ENCODE measurements at regions not wholly inside any gene's neighbourhood (a gene's known extent, or its start where the extent isn't known, plus 50 kb on each side); places are given as distances from the start of the nearest gene placed in this dataset.

DNA sequence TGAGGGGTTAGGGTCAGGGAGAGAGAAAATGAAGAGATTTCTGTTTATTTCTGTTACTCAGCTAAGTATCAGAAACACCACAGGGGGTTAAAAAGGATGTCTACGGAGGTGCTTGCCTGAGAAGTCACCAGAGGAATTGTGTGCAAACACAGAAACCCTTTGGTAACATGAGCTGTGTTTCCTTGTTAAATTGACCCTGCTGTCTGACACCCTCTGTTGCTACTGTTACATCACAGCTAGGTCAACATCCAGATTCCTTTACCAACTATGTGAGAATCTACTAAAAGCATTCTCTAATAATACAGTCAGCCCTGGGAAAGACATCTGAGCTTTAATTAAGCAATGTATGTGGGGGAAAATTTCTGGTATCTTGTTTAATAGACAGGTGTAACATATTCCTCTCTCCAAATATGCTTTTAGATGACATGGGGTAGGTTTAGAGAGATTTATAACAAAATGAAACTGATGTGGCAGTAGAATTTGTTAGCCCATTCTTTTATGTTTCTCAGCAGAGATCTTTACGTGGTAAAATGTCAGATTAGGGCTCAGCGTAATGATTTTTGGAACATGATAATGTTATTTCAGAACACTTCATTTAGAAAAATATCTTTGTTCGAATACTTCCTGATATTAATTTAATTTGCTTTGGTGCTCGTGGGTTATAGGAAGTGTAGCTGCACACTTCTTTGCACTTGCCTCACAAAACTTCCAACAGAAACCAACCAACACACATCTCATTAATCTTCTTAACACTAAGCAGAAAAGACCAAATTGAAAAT, 168.0 kb upstream of the AHR start:
- H3K27me3 ChIP-seq (replicated peaks in 1 of 4; ENCODE audit: control extremely low read depth in 1 of 4, control insufficient read depth in 3 of 4, insufficient read depth in 4 of 4, low read length in 3 of 4), result no peaks in the 10 kb centered on the region
- no peaks in the 10 kb centered on the region for H3K9me3 ChIP-seq (ENCODE audit: control extremely low read depth in 1 of 3, control insufficient read depth in 2 of 3, insufficient read depth in 1 of 3, low read length in 2 of 3)
- intact Hi-C loops (cut with micrococcal nuclease), result no loop called here
- TF ChIP-seq EZH2 (IDR thresholded peaks at IDR 0.05; ENCODE audit: borderline replicate concordance, insufficient read depth, low read depth, low read length, poor library complexity, severe bottlenecking) (no peak), CTCF (IDR thresholded peaks at IDR 0.05) (no peak)
- no peak overlapping the region for H3K27ac ChIP-seq (ENCODE audit: low read length in 2 of 2)
- CTCF ChIA-PET, result no interaction called here
- ATAC-seq (ENCODE audit: low read depth) (no peak), DNase-seq (no peak)
- no peaks in the 10 kb centered on the region for H3K4me1 ChIP-seq (ENCODE audit: control insufficient read depth in 2 of 2, insufficient read depth in 2 of 2, low read length in 2 of 2)
- POLR2A ChIA-PET, result interaction anchor here (0.6 kb wide), 1 partner anchor 141 kb away, joined by 3 read pairs; no protein-coding TSS in a partner anchor
- H2AFZ ChIP-seq (ENCODE audit: insufficient read depth, low read depth, low read length, poor library complexity, severe bottlenecking), result peak overlapping the region; percentile 43
- H3K27me3 Mint-ChIP-seq, result no peaks in the 10 kb centered on the region
- WGBS (ENCODE audit: insufficient coverage), result no CpG with 5 or more reads among the region's 5 CpGs
- no peaks in the 10 kb centered on the region for H3K36me3 ChIP-seq (replicated peaks in 1 of 2; ENCODE audit: control extremely low read depth in 1 of 2, control insufficient read depth in 1 of 2, extremely low read depth in 1 of 2, insufficient read depth in 2 of 2, low read length in 1 of 2)
- peak overlapping the region; percentile 34 for H3K4me3 Mint-ChIP-seq
- no peak overlapping the region for H3K4me3 ChIP-seq (ENCODE audit: control extremely low read depth in 1 of 5, extremely low read depth in 1 of 5, insufficient read depth in 1 of 5, low read depth in 2 of 5, low read length in 4 of 5)
- H3K9ac ChIP-seq (ENCODE audit: low read length), result no peak overlapping the region
- no peaks in the 10 kb centered on the region for H4K20me1 ChIP-seq (ENCODE audit: control insufficient read depth, insufficient read depth, low read length, poor library complexity, severe bottlenecking)
- H3K79me2 ChIP-seq (ENCODE audit: control insufficient read depth, insufficient read depth, low read length), result no peaks in the 10 kb centered on the region
- H3K9me3 Mint-ChIP-seq (ENCODE audit: insufficient read depth), result no peaks in the 10 kb centered on the region
- H3K4me1 Mint-ChIP-seq, result peaks cover 17% of the 10 kb centered on the region
- no peak overlapping the region for H3K27ac Mint-ChIP-seq
- H3K4me2 ChIP-seq (replicated peaks; ENCODE audit: low read depth, low read length, poor library complexity, severe bottlenecking), result no peak overlapping the region

DNA sequence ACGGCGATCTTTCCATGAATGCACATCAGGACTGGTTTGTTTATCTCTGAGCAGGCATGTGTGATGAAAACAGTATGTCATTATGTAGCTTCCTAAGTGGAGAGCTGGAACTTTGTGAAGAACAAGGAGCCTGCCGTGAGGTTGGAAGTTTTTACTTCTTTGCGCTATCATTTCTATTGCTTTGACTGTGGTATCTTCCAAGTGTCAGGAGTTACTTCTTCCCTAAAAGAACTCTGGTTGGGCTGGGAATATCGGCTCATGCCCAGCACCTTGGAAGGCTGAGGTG, 167.4 kb upstream of the AHR start:
- Mint-ChIP-seq H3K27me3 (no peaks in the 10 kb centered on the region), H3K4me1 (peaks cover 13% of the 10 kb centered on the region), H3K27ac (no peak overlapping the region), H3K9me3 (ENCODE audit: insufficient read depth) (no peaks in the 10 kb centered on the region), H3K4me3 (peak overlapping the region; percentile 34)
- Histone ChIP-seq H3K4me3 (ENCODE audit: control extremely low read depth in 1 of 5, extremely low read depth in 1 of 5, insufficient read depth in 1 of 5, low read depth in 2 of 5, low read length in 4 of 5) (no peak overlapping the region), H3K9ac (ENCODE audit: low read length) (no peak overlapping the region), H4K20me1 (ENCODE audit: control insufficient read depth, insufficient read depth, low read length, poor library complexity, severe bottlenecking) (no peaks in the 10 kb centered on the region), H3K27me3 (replicated peaks in 1 of 4; ENCODE audit: control extremely low read depth in 1 of 4, control insufficient read depth in 3 of 4, insufficient read depth in 4 of 4, low read length in 3 of 4) (no peaks in the 10 kb centered on the region), H2AFZ (ENCODE audit: insufficient read depth, low read depth, low read length, poor library complexity, severe bottlenecking) (peak overlapping the region; percentile 43), H3K9me3 (ENCODE audit: control extremely low read depth in 1 of 3, control insufficient read depth in 2 of 3, insufficient read depth in 1 of 3, low read length in 2 of 3) (no peaks in the 10 kb centered on the region), H3K27ac (ENCODE audit: low read length in 2 of 2) (no peak overlapping the region), H3K36me3 (replicated peaks in 1 of 2; ENCODE audit: control extremely low read depth in 1 of 2, control insufficient read depth in 1 of 2, extremely low read depth in 1 of 2, insufficient read depth in 2 of 2, low read length in 1 of 2) (no peaks in the 10 kb centered on the region), H3K79me2 (ENCODE audit: control insufficient read depth, insufficient read depth, low read length) (no peaks in the 10 kb centered on the region), H3K4me2 (replicated peaks; ENCODE audit: low read depth, low read length, poor library complexity, severe bottlenecking) (no peak overlapping the region), H3K4me1 (ENCODE audit: control insufficient read depth in 2 of 2, insufficient read depth in 2 of 2, low read length in 2 of 2) (no peaks in the 10 kb centered on the region)
- TF ChIP-seq CTCF (IDR thresholded peaks at IDR 0.05) (no peak), EZH2 (IDR thresholded peaks at IDR 0.05; ENCODE audit: borderline replicate concordance, insufficient read depth, low read depth, low read length, poor library complexity, severe bottlenecking) (no peak)
- CTCF ChIA-PET, result no interaction called here
- WGBS (ENCODE audit: insufficient coverage), result 54% methylated on average over 2 of the region's 5 CpGs
- DNase-seq (no peak), ATAC-seq (ENCODE audit: low read depth) (no peak)
- intact Hi-C loops (cut with micrococcal nuclease), result no loop called here
- POLR2A ChIA-PET, result interaction anchor here (0.6 kb wide), 1 partner anchor 140 kb away, joined by 3 read pairs; no protein-coding TSS in a partner anchor

Measured in B cell (primary cell).